Body of pancreas (tissue), 1 donor: ENCODE measurements at regions not wholly inside any gene's neighbourhood (a gene's known extent, or its start where the extent isn't known, plus 50 kb on each side); places are given as distances from the start of the nearest gene placed in this dataset. TPM values are rescaled to one million over a fixed set of nuclear protein-coding genes. Genes with fewer than 3 reads are reported as not detected.

ENCODE experiments used
- small RNA-seq: library from RNA; depleted of rRNA; stranded (forward); fragments of <200 nt; gene quantifications from one replicate; pipeline ENCODE3, GENCODE V24; 2016

Small RNA genes in the stretch of these regions (small RNA-seq; reads per million reads assigned to genes)
- not detected for gene RPS21P8
